ENCODE measurements at regions not wholly inside any gene's neighbourhood (a gene's known extent, or its start where the extent isn't known, plus 50 kb on each side); places are given as distances from the start of the nearest gene placed in this dataset.

DNA sequence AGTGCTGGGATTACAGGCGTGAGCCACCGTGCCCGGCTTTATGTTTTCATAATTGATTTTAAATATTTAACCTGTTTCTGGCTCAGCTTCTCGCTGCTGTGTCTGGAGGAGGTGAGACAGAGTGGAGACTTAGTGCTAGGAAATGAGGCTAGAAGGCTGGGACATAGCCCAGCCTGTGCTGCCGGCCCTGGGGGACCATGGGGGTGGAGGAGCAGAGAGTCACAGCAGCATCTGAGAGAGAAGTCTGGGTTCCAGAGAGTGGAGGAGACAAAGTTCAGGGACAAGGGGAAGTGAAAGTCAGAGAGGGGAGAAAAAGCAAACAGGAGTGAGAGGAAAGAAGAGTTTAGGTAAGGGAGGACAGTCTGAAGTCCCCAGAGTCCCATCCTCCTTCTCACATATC lies 71.9 kb downstream of the LHX9 start:
- no peak for TF ChIP-seq POLR2A (IDR thresholded peaks at IDR 0.05)
- TF ChIP-seq, protein P1, sequence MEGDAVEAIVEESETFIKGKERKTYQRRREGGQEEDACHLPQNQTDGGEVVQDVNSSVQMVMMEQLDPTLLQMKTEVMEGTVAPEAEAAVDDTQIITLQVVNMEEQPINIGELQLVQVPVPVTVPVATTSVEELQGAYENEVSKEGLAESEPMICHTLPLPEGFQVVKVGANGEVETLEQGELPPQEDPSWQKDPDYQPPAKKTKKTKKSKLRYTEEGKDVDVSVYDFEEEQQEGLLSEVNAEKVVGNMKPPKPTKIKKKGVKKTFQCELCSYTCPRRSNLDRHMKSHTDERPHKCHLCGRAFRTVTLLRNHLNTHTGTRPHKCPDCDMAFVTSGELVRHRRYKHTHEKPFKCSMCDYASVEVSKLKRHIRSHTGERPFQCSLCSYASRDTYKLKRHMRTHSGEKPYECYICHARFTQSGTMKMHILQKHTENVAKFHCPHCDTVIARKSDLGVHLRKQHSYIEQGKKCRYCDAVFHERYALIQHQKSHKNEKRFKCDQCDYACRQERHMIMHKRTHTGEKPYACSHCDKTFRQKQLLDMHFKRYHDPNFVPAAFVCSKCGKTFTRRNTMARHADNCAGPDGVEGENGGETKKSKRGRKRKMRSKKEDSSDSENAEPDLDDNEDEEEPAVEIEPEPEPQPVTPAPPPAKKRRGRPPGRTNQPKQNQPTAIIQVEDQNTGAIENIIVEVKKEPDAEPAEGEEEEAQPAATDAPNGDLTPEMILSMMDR (IDR thresholded peaks at IDR 0.05 in 4 of 5, conservative IDR thresholded peaks at IDR 0.05 in 1 of 5), result no peak
